OCI-LY3 (cell line): ENCODE measurements at regions not wholly inside any gene's neighbourhood (a gene's known extent, or its start where the extent isn't known, plus 50 kb on each side); places are given as distances from the start of the nearest gene placed in this dataset.

ENCODE experiments used
- H2AFZ ChIP-seq: fragments of 200-600, 300-600 bp; shearing (Covaris generic); 2 replicates; pipeline ENCODE4 v1.6.0; 2014; ENCODE audit warnings: antibody characterized with exemption, low read depth, low read length
- H3K27ac ChIP-seq: fragments of 200-600, 300-600 bp; sonication (generic); 2 replicates; pipeline ENCODE4 v1.5.1; 2014; ENCODE audit warnings: mild to moderate bottlenecking, low read length, moderate library complexity, mixed read lengths
- H3K27me3 ChIP-seq: fragments of 200-600, 300-600 bp; sonication (generic); 2 replicates; pipeline ENCODE4 v1.6.1; 2014; ENCODE audit warnings: low read depth, low read length, mixed read lengths
- H3K36me3 ChIP-seq: fragments of 200-600, 300-600 bp; sonication (generic); replicated peaks from 2 replicates; pipeline ENCODE3; 2014; ENCODE audit warnings: low read depth, low read length, mixed read lengths
- H3K4me1 ChIP-seq: fragments of 300-600, 200-600 bp; sonication (generic); 2 replicates; pipeline ENCODE4 v1.6.1; 2014; ENCODE audit warnings: low read length, mixed read lengths
- H3K4me2 ChIP-seq: fragments of 200-600, 300-600 bp; sonication (generic); 2 replicates; pipeline ENCODE4 v1.6.1; 2014; ENCODE audit warnings: low read length, mixed read lengths
- H3K4me3 ChIP-seq: fragments of 300-600, 200-600 bp; sonication (generic); 2 replicates; pipeline ENCODE4 v1.5.1; 2014; ENCODE audit warnings: antibody characterized with exemption, mild to moderate bottlenecking, low read length, moderate library complexity
- H3K79me2 ChIP-seq: fragments of 300-600, 200-600 bp; shearing (Covaris generic); 2 replicates; pipeline ENCODE4 v1.6.1; 2014; ENCODE audit warnings: mild to moderate bottlenecking, low read length, mixed read lengths
- H3K9ac ChIP-seq: fragments of 300-600, 200-600 bp; shearing (Covaris generic); 2 replicates; pipeline ENCODE4 v1.6.0; 2014; ENCODE audit warnings: mild to moderate bottlenecking, low read length, moderate library complexity
- H3K9me3 ChIP-seq: fragments of 200-600, 300-600 bp; shearing (Covaris generic); 2 replicates; pipeline ENCODE4 v1.6.1; 2014; ENCODE audit warnings: low read length, mixed read lengths; ENCODE audit not compliant: insufficient read depth
- H4K20me1 ChIP-seq: fragments of 200-600, 300-600 bp; sonication (generic); 2 replicates; pipeline ENCODE4 v1.6.1; 2016; ENCODE audit warnings: low read length, mixed read lengths; ENCODE audit not compliant: insufficient read depth
- CTCF ChIP-seq: fragments of 200-600, 300-600 bp; sonication (generic); IDR thresholded peaks from 2 replicates; pipeline ENCODE4 v1.5.1; 2014; ENCODE audit warnings: antibody characterized with exemption, low read length, low read depth
- EZH2phosphoT487 ChIP-seq: fragments of 200-600 bp; shearing (Covaris generic); IDR thresholded peaks from 2 replicates; pipeline ENCODE4 v1.6.1; 2018; ENCODE audit warnings: antibody characterized with exemption, mixed run types, low read depth

GRCh38 chr6:87767478-87767877 is 65.4 kb upstream of the AKIRIN2 start:
- Histone ChIP-seq H3K4me3 (no peak overlapping the region), H3K79me2 (no peaks in the 10 kb centered on the region), H4K20me1 (no peaks in the 10 kb centered on the region), H3K4me1 (no peaks in the 10 kb centered on the region), H3K9ac (no peak overlapping the region), H3K9me3 (no peaks in the 10 kb centered on the region), H3K36me3 (no peaks in the 10 kb centered on the region), H3K27ac (no peak overlapping the region), H3K4me2 (no peak overlapping the region), H2AFZ (no peak overlapping the region), H3K27me3 (no peaks in the 10 kb centered on the region)
- TF ChIP-seq EZH2phosphoT487, result no peak
- TF ChIP-seq CTCF, result no peak

GRCh38 chr6:87766211-87766610 is 64.2 kb upstream of the AKIRIN2 start:
- Histone ChIP-seq H3K79me2 (no peaks in the 10 kb centered on the region), H2AFZ (no peak overlapping the region), H3K27me3 (no peaks in the 10 kb centered on the region), H3K9me3 (no peaks in the 10 kb centered on the region), H4K20me1 (no peaks in the 10 kb centered on the region), H3K27ac (no peak overlapping the region), H3K4me1 (no peaks in the 10 kb centered on the region), H3K4me2 (no peak overlapping the region), H3K36me3 (no peaks in the 10 kb centered on the region), H3K9ac (no peak overlapping the region), H3K4me3 (no peak overlapping the region)
- TF ChIP-seq EZH2phosphoT487 (no peak), CTCF (no peak)

DNA sequence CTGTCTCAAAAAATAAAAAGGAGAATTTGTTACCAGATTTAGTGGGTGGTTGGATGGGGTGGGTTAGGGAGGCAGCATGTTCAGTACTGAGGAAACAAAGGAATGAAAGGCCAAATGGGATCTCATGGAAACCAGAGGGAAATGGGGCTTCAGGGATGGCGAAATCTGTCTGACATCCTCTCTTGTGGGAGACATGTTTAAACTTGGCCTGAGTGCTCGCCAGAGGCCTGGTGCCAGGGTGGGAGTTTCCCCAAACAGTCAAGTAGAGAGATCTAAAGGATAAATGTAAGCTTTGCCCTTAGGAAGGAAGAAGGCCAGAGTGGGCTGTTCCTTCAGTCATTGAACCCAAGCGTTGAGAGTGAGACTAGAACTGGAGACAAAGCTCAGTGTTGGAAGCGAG is 61.9 kb upstream of the AKIRIN2 start:
- Histone ChIP-seq H2AFZ (no peak overlapping the region), H3K27me3 (no peaks in the 10 kb centered on the region), H3K4me2 (no peak overlapping the region), H3K36me3 (no peaks in the 10 kb centered on the region), H3K4me1 (peaks cover 10% of the 10 kb centered on the region), H3K27ac (no peak overlapping the region), H4K20me1 (no peaks in the 10 kb centered on the region), H3K79me2 (no peaks in the 10 kb centered on the region), H3K4me3 (no peak overlapping the region), H3K9ac (no peak overlapping the region), H3K9me3 (no peaks in the 10 kb centered on the region)
- TF ChIP-seq EZH2phosphoT487 (no peak), CTCF (no peak)

DNA sequence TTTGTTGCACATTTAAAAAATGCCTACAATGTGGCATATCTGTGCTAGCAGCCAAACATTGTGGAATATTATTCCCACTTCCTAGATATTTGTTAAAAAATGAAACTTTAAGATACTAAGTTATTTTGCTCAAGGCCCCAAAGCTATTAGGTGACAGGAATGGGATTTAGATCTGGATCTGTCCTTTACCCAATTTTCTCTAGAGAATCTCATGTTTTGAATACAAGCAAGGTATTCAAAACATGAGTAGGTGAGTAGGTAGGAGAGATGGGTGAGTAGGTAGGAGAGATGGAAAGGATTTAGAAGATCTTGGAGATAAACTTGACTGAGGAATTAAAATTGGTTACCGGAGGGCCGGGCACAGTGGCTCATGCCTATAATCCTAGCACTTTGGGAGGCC is 61.2 kb upstream of the AKIRIN2 start:
- no peak overlapping the region for H3K9ac ChIP-seq
- no peaks in the 10 kb centered on the region for H3K9me3 ChIP-seq
- no peak overlapping the region for H3K4me2 ChIP-seq
- peaks cover 14% of the 10 kb centered on the region for H3K4me1 ChIP-seq
- no peak for TF ChIP-seq EZH2phosphoT487
- no peak for TF ChIP-seq CTCF
- no peaks in the 10 kb centered on the region for H3K36me3 ChIP-seq
- no peaks in the 10 kb centered on the region for H3K79me2 ChIP-seq
- no peaks in the 10 kb centered on the region for H4K20me1 ChIP-seq
- no peak overlapping the region for H3K27ac ChIP-seq
- no peaks in the 10 kb centered on the region for H3K27me3 ChIP-seq
- no peak overlapping the region for H2AFZ ChIP-seq
- H3K4me3 ChIP-seq, result no peak overlapping the region
